HG02870 (cell line): ENCODE measurements at regions not wholly inside any gene's neighbourhood (a gene's known extent, or its start where the extent isn't known, plus 50 kb on each side); places are given as distances from the start of the nearest gene placed in this dataset.
"Not testable (repeated sequence)": the region's sequence is repeated elsewhere in the genome, so short reads cannot be mapped to it uniquely, and the experiment has no call there.

Experiments used
- ATAC-seq: cut with Tn5 transposase; IDR thresholded peaks from one replicate; pipeline ENCODE4 v1.9.1; 2021; ENCODE audit warnings: mild to moderate bottlenecking, moderate library complexity; ENCODE audit not compliant: unreplicated experiment

DNA sequence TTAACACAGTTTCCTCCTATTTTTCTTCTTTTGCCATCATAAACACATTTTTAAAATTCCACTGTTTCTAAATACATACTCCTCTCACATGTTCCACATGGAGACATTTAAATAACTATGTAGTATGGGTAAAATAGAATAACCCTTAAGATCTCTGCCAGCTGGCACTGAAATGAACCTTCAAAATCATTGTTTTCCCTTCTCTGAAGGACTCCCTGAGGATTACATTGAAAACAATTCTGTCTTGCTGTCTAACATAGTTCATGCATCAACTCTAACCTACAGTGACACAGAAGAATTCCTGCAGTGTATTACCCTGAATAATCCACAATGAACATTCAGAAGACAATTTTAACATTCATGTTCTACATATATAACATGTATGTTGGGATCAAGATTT is 1361.8 kb upstream of the CITED2 start:
- no peak for ATAC-seq

DNA sequence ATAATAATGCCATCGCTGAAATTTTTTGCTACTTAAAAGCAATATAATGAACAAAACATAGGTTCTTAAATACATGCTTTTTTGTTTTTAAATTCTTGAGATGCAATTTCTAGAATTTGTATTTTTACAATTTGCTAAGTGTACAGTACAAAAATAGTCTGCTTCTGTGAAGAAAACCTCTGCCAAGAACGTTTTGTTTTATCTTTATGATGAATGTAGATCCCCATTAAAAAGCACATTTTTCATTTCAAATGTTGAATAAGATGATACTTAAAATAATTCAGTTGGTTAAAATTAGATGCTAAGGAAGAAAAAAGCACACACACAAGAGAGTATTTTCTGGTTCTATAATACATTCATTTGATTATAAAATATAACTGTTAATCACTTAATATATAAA is 1358.5 kb upstream of the CITED2 start:
- ATAC-seq, result no peak

DNA sequence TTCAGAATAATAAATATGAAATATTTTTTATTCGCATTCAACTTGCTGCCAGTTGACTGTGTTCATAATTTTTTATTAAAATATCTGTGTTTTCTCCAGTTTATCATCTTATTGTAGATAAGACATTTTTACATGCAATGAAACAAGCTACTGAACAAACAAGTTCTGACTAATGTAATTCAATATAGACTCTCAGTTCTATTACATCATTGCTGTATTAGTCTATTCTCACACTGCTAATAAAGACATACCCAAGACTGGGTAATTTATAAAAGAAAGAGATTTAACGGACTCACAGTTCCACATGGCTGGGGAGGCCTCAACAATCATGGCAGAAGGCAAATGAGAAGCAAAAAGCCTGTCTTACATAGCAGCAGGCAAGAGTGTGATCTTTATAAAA is 1357.7 kb upstream of the CITED2 start:
- no peak for ATAC-seq

DNA sequence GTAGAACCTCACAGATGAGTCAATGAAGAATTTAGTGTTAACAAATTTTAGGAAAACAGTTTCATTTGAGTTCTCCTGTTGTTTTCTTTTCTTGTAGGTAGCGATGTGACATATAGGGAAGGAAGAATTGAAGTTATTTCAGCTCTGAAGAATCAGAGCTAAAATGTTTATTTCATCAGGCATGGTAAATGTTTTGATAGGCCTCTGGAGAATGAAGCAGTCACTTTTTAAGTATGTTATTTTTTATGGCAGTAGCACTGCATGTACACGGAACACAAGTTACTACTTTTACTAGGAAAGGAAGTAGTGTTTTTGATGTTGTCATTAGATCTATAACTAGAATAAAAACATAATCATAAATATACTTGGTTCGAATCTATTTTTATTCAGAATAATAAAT is 1357.3 kb upstream of the CITED2 start:
- ATAC-seq, result no peak

DNA sequence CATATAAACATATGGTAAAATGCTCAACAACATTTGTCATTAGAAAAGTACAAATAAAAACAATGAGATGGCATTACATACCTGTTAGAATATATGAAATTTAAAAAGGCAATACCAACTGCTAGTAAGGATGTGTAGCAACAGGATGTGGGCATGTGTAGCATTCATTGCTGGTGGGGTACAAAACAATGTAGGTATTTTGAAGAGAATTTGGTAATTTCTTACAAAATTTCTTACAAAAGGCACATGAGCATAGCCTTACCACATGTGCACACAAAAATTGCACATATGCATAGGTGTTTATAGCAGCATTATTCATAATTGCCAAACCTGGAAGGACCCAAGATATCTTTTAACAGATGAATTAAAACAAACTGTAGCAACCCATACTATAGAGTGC is 1355.1 kb upstream of the CITED2 start:
- no peak for ATAC-seq

DNA sequence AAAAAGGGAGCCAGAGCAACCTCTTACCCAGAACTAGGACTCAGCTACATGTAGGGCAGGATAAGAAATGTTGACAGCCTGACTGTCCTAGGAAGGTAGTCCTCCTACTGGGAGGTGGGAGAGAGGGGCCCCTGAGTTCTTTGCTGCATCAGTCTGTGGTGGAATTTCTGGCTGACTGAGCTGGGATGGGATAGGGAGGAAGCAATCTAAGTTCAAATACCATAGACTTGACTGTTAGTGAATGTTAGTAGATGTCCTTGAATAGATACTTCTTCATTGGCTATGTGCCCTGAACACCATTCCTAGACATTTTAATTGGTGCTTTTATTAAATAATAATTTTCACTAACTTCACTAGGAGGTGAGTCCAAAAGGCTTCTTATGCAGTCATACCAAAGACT is 1343.6 kb upstream of the CITED2 start:
- ATAC-seq, result no peak

DNA sequence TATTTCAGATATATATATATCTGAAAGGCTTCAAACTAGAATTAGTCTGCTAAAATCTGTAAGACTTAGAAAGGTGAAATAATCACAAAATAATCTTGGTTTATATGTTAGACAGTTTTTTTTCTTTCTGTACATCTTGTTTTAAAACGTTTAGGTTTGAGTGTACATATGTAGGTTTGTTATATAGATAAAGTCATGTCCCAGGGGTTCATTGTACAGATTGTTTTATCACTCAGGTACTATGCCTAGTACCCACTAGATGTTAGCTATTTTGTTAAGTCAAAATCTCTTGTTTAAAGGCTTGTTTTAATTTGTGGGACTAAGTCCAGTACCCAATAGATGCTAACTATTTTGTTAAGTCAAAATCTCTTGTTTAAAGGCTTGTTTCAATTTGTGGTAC is 1339.0 kb upstream of the CITED2 start:
- no peak for ATAC-seq

DNA sequence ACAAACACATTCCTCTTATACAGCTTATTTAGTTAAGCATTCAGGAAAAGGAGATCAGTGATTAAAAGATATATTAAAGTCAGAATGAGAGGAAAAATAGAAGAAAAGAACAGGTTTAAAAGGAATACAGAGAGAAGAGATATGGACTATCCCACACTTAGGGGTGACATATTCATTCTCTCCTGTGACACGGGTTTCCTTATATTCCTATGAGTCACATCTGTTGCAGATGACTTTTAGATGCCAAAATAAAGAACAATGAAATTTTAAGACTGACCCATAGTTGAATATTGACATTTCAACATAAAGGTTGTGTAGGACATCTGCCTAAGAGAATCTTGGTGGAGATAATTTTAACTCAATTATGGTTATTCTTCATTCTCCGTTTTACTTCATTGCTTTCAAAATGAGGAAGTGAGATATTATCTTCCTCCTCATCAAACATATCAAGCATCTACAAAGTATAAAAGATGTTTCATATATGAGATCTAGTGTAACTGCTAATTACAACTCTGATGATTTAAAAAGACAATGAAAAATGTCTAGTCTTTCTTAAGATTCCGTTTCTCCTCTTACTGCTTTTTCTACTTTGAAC is 1336.7 kb upstream of the CITED2 start:
- ATAC-seq, result peak; percentile 63

DNA sequence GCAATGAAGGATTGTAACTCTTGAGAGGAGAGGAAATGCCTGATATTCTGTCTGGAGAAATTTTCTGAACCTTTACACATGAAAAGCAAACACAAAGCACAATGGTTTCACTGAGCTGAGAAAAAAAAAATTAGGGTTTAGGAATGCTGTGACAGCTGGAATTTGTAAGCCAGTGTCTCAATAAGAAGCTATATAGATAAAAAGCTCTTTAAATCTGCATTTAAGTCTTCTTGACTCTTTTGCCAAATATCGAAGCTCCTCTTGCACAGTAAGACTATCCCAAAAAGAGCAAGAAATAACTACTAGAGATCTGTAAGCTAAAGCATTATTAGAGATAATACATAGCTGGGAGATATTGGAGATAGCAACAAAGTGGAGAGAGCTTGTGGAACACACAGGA is 1334.0 kb upstream of the CITED2 start:
- ATAC-seq, result no peak

DNA sequence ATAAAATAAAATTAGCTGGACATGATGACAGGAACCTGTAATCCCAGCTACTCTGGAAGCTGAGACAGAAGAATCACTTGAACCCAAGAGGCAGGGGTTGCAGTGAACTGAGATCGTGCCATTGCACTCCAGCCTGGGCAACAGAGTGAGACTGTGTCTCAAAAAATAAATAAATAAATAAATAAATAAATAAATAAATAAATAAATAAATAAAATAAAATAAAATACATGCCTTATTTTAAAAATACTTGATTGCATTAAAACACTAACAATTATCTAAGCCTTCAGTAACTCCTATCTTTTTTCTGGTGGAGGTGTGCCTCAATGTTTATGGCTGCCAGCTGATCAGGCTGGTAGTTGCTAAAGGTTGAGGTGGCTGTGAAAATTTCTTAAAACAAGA is 1329.6 kb upstream of the CITED2 start:
- not testable (repeated sequence) for ATAC-seq

DNA sequence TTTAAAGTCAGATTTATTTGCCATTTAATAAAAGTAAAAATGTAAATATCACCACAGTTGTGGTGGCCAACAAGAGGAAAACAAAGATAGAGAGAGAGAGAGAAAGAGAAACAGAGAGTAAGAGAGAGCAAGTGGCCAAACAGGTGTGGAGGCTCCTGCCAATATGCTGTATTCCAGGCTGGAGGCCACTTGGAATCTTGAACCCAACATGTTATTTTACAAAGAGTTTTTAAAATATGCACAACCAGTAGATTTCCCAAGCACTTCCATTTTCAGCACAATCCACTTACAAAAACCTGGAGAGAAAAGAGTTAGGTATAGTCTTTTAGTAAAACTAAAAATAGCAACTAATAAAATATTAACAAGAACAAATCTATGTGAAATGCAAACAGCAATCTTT is 1323.1 kb upstream of the CITED2 start:
- no peak for ATAC-seq

DNA sequence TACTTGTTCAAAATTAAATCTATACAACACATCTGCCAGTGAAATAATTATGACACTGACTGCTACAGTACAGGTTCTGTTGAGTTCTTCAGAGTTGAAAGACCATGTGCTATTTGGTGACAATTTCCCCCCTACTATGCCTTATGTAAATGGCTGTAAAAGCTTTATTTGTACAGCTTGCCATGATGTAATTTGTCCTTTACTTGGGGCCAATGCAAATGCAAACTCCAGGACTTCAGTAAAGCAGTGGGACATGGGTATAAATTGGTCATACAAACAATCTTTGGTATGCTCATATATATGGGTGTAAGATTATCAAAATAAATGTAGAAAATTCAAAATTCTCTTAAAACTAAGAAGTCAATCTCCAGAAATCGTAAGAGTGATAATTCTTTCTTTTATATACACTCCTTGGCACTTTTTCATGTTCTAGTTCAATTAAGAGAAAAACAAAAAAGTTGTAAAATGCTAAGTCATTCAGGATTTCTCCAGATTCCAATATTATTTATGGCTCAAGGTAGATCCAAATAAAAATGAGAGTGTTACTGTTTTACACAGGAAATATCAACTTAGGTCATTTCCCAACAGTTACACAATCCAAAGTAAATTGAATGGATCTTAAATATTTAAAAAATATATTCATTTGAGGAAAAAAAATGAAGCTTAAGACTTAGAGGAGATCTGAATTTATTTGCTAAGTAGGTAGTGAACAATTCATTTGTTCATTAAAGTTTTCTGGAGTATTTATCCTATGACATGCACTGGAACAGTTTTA is 1310.5 kb upstream of the CITED2 start:
- ATAC-seq, result no peak

DNA sequence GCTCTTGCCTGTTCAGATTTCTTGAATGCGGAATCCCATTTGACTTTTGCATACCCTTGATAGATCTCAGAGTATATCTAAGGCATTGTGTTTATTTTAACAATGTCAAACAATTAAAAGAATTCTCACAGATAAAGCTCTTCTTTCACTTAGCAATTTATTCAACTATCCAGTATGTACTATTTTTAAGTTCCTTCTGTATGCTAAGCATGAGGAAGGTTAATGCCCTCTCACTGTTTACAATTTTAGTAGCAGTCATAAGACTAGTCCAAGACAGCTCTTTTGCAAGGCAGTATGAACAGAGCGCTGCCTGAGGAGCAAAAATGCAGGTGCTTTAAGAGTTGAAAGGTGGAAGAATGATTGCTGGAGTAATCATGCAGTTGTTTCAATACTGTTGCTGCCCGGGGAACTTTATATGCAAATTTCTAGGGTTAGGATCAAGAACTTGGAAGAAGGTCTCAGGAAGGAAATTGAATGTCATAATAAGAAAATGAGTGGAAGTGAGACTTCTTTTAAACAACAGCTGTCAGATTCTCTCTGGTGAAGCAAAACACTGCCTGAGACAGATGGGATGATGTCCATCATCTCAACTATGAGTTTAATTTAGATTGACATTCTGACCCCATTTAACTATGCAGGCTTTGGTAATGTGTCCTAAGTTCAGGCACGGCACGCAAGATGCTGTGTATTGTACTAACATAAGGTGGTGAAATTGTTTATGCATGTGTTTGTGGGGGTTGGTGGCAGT is 1303.5 kb upstream of the CITED2 start:
- ATAC-seq, result no peak

DNA sequence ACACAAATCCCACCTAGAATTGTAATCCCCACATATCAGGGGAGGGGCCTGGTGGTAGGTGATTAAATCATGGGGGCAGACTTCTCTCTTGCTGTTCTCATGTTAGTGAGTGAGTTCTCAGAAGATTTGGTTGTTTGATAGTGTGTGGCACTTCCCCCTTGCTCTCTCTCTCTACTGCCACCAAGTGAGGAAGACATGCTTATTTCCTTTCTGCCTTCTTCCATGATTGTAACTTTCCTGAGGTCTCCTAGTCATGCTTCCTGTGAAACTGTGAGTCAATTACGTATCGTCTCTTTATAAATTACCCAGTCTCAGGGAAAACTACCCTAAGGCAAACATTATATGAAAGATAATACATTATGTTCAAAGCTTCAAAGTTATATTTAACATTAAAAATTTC is 1297.5 kb upstream of the CITED2 start:
- ATAC-seq, result no peak

DNA sequence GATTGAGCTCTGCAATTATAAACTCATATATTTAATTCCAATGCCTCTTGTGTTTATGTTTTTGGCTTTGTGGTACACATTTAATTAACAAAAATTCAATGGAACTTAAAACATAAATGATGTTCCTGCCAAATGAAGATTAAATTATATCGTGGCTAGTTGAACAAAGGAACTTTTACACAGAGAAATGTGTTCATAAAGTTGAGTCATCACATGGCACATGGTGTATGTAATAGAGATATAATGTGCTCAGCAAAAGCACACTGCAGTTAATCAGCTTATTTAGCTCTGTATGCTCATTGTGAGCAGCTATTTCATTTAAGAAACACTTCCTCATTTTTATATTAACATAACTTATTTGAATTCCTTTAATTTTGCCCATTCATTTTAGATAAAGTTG is 1295.6 kb upstream of the CITED2 start:
- no peak for ATAC-seq

DNA sequence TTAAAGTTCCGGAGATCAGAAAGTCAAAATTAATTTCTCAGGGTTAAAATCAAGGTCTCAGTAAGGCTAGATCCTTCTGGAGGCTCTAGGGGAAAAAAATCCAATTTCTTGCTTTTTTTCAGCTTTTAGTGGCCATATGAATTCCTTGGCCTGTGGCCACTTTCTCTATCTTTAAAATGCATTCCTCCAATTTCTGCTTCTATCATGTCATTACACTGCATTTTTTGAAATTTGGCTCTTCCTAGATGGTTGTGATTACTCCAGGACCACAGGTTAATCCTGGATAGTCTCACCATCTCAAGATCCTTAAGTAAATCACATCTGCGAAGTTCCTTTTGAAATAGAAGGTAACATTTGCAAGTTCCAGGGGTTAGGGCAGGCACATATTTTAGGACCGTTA is 1294.9 kb upstream of the CITED2 start:
- no peak for ATAC-seq

DNA sequence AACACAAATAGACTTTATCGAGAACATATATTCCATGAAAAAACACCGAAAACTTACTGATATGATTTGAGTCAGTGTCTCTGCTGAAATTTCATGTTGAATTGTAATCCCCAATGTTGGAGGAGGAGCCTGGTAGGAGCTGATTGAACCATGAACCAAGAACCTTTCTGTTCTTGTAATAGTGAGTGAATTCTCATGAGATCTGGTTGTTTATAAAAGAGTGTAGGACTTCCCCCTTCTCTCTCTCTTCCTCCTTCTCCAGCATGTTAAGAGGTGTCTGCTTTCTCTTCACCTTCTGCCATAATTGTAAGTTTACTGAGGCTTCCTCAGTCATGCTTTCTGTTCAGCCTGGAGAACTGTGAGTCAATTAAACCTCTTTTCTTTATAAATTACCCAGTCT is 1289.3 kb upstream of the CITED2 start:
- ATAC-seq, result no peak

DNA sequence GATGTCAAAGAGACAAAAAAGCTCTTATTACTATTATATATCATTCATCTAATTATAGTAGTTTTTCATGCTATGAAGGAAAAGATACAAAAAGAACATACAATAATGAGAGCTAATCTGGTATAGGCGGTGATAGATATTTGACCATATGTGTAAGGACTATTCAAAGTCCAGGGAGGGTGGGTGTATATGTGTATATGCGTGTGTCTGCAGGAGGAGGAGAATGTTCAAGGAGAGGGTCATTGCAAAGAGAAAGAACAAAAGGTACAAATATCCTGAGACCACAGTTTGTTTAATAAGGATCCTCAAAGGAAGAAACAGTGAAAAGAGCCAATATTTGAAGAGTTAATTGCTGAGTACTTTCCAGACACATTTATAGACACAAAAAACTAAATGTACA is 1288.6 kb upstream of the CITED2 start:
- no peak for ATAC-seq

DNA sequence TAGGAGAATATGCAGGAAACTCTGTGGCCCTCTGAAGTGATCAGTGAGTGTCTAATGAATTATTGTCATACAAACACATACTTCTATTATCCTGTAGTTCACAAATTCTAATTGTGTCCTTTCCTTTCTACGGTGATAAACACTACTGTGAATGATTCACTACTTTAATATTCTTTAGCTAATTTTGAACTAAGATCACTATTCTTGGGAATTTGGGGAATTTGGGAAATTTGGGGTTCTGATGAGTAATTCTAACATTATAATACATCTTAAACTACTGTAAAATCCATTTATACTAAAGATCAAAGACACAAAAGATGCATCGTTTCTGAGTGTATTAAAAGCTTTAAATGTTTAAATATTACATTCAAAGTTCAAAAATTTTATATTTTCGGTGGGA is 1287.2 kb upstream of the CITED2 start:
- no peak for ATAC-seq

DNA sequence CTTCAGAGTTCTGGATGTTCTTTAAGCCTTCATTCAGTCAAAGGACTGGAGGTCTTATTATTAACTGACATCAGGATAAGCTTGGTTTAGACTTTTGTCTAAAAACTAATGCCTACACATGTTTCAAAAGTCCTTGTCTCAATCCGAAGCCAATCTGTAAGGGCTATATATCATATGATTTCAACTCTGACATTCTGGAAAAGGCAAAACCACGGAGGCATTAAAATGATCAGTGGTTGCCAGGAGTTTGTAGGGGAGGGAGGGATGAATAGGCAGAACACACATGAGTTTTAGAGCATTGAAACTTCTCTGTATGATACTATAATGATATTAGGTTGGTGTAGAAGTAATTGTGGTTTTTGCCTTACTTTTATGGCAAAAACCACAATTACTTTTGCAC is 1285.8 kb upstream of the CITED2 start:
- no peak for ATAC-seq

DNA sequence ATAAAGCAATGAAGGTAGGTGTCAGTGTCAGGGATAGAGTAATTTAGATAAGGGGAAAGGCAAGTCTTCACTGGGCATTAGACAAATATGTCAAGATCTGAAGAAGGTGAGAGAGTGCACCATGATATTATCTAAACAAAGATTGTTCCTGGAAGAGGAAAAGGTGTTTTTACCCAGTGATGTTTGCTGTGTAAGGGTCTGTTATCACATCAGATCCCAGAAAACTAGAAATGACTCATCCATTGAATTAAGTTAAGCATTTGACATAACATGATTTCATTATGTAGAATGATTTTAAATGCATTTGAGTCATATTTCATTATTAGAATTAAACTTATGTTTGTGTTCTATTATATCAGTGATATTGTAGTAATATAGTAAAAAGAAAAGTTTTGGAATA is 1279.5 kb upstream of the CITED2 start:
- ATAC-seq, result no peak

DNA sequence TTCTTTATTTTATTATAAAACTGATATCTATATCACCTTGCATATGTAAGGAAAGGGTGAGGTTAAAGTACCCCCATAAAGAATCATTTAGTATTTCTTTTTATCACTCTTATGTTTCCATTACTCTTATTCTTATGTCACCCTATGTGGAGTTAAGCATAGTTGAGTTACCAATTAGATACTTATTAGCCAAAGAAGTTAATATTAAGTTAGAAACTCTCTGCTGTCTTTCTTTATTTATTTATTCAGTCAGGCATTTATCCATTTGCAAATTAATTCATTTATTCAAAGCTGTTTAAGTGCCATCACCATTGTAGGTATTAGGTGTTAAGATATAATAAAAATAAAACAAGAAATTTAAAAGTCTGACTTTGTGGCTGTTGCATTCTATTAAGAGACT is 1279.1 kb upstream of the CITED2 start:
- ATAC-seq, result no peak
